K562 (cell line): ENCODE measurements at regions not wholly inside any gene's neighbourhood (a gene's known extent, or its start where the extent isn't known, plus 50 kb on each side); places are given as distances from the start of the nearest gene placed in this dataset.
A peak's percentile ranks its signal among the peaks of the same experiment; 100 is the strongest.

Source experiments
- ADNP ChIP-seq: fragments of 200-800 bp; sonication (Bioruptor generic); IDR thresholded peaks from 2 replicates; pipeline ENCODE4 v1.6.1; 2016; ENCODE audit warnings: missing genetic modification characterization, missing compliant biosample characterization
- ATF3 ChIP-seq, 2 experiments: fragments of 450-650 bp in 1 of 2; sonication (generic) in 1 of 2; formaldehyde crosslinking in 1 of 2; IDR thresholded peaks in 1 of 2; conservative IDR thresholded peaks in 1 of 2; 2 replicates each; pipeline versions ENCODE4 v1.6.1 to v1.8.1; 2016 to 2023; ENCODE audit warnings: mild to moderate bottlenecking in 2 of 2, moderate library complexity in 2 of 2, inconsistent platforms in 1 of 2, missing genetic modification reagents in 1 of 2
- DEAF1 ChIP-seq: fragments of 450-650 bp; formaldehyde crosslinking; IDR thresholded peaks from 2 replicates; pipeline ENCODE4 v1.4.0; 2020; ENCODE audit warnings: mild to moderate bottlenecking, moderate library complexity
- E2F5 ChIP-seq: sonication (generic); formaldehyde crosslinking; IDR thresholded peaks from 2 replicates; pipeline ENCODE4 v1.8.0; 2022; ENCODE audit warnings: mild to moderate bottlenecking, missing genetic modification reagents
- E2F8 ChIP-seq: fragments of 450-650 bp; IDR thresholded peaks from 2 replicates; pipeline ENCODE4 v1.7.1; 2018; ENCODE audit warnings: mild to moderate bottlenecking, low read depth; ENCODE audit not compliant: partially characterized antibody
- EGR1 ChIP-seq: fragments of 450-650 bp; conservative IDR thresholded peaks from 2 replicates; pipeline ENCODE4 v1.6.1; 2017; ENCODE audit warnings: mild to moderate bottlenecking
- ETV1 ChIP-seq: fragments of 450-650 bp; conservative IDR thresholded peaks from 2 replicates; pipeline ENCODE4 v1.6.1; 2016; ENCODE audit warnings: missing genetic modification characterization, control low read depth, low read depth, missing compliant biosample characterization
- FOXA3 ChIP-seq, 2 experiments: fragments of 450-650 bp in 1 of 2; sonication (generic) in 1 of 2; formaldehyde crosslinking; IDR thresholded peaks in 1 of 2; conservative IDR thresholded peaks in 1 of 2; 2 replicates each; pipeline versions ENCODE4 v1.4.0 to v1.8.0; 2020 to 2022; ENCODE audit warnings: mild to moderate bottlenecking in 2 of 2, missing genetic modification reagents in 1 of 2
- FOXP4 ChIP-seq: sonication (generic); formaldehyde crosslinking; IDR thresholded peaks from 2 replicates; pipeline ENCODE4 v1.8.0; 2022; ENCODE audit warnings: mild to moderate bottlenecking, missing genetic modification reagents, borderline replicate concordance
- GTF2F1 ChIP-seq: IDR thresholded peaks from 2 replicates; pipeline ENCODE4 v1.6.1; 2011; ENCODE audit warnings: low read depth, low read length, improper control_type of control experiment
- HMBOX1 ChIP-seq: sonication (generic); IDR thresholded peaks from 2 replicates; pipeline ENCODE4 v1.6.1; 2016
- LARP7 ChIP-seq: fragments of 450-650 bp; IDR thresholded peaks from 2 replicates; pipeline ENCODE4 v1.6.1; 2016
- MED1 ChIP-seq: sonication (generic); formaldehyde crosslinking; IDR thresholded peaks from 2 replicates; pipeline ENCODE4 v1.8.1; 2023; ENCODE audit warnings: missing genetic modification reagents, borderline replicate concordance
- THRAP3 ChIP-seq: fragments of 450-650 bp; IDR thresholded peaks from 2 replicates; pipeline ENCODE4 v1.6.1; 2016; ENCODE audit warnings: mild to moderate bottlenecking, inconsistent platforms, borderline replicate concordance
- ZNF224 ChIP-seq: sonication (generic); formaldehyde crosslinking; IDR thresholded peaks from 2 replicates; pipeline ENCODE4 v1.8.0; 2022; ENCODE audit warnings: mild to moderate bottlenecking, missing genetic modification reagents
- ZNF561 ChIP-seq: fragments of 450-650 bp; formaldehyde crosslinking; conservative IDR thresholded peaks from 2 replicates; pipeline ENCODE4 v1.4.0; 2020; ENCODE audit warnings: mild to moderate bottlenecking, moderate library complexity
- ZNF717 ChIP-seq: fragments of 250-450 bp; sonication (Bioruptor Pico); IDR thresholded peaks from 2 replicates; pipeline ENCODE4 v1.5.0; 2021

- TF ChIP-seq DEAF1 (CRISPR knock-in tag) (no peak), GTF2F1 (no peak), E2F5 (peak; percentile 99), THRAP3 (no peak), ADNP (tag) (no peak), ETV1 (tag) (no peak), FOXP4 (peak; percentile 98; the same call in 1 of the 2 replicates), LARP7 (no peak), HMBOX1 (no peak), EGR1 (peak; percentile 80), ZNF717 (no peak), ZNF561 (CRISPR knock-in tag) (no peak), FOXA3 (CRISPR knock-in tag; conservative IDR thresholded peaks at IDR 0.05 in 1 of 2, IDR thresholded peaks at IDR 0.05 in 1 of 2) (peak in 1 of 2 experiments; percentile 91; a peak in 2 of 4 replicates), E2F8 (peak; percentile 56), MED1 (CRISPR knock-in tag) (peak; percentile 85; the same call in 1 of the 2 replicates), ZNF224 (CRISPR knock-in tag) (peak; percentile 98), ATF3 (IDR thresholded peaks at IDR 0.05) (no peak), ATF3 (CRISPR knock-in tag; conservative IDR thresholded peaks at IDR 0.05) (peak; percentile 74; the same call in 1 of the 2 replicates)
These were observed 74.6 kb upstream of the CPLX2 start (continued) for GRCh38 chr5:175796536-175797499.
